Endothelial cell of umbilical vein (primary cell): ENCODE measurements at regions not wholly inside any gene's neighbourhood (a gene's known extent, or its start where the extent isn't known, plus 50 kb on each side); places are given as distances from the start of the nearest gene placed in this dataset.

Experiments
- BruUV-seq: library from RNA; stranded (reverse); fragments of 400-500 nt; replicated peaks from 2 replicates; lab custom pipeline; 2021; lab: Mats Ljungman, UMichigan
- CTCF ChIA-PET: fragments of 300-600, 350-600 bp; sonication (Branson Sonifier 250); formaldehyde crosslinking; loops from one replicate; lab custom pipeline; 2021; ENCODE audit warnings: antibody characterized with exemption, inconsistent platforms; lab: Charles Lee
- POLR2A ChIA-PET: fragments of 300-600, 350-600 bp; sonication (Branson Sonifier 250); formaldehyde crosslinking; loops from one replicate; lab custom pipeline; 2021; ENCODE audit warnings: antibody characterized with exemption, inconsistent platforms; lab: Charles Lee
- DNase-seq: peaks from one replicate; pipeline ENCODE4 v3.0.0-alpha.2; 2011; ENCODE audit warnings: low read depth, low spot score
- FAIRE-seq: peaks from 2 replicates; lab custom pipeline; 2011; peaks lifted over from hg19 to GRCh38; lab: Jason Lieb, UNC
- H2AFZ ChIP-seq: 2 replicates; pipeline ENCODE4 v1.6.0; 2012; ENCODE audit warnings: low read depth, low read length, control low read depth, inconsistent platforms
- H3K27ac ChIP-seq: 2 replicates; pipeline ENCODE4 v1.5.1; 2011; ENCODE audit warnings: low read depth, mild to moderate bottlenecking, control low read depth, low read length, moderate library complexity; ENCODE audit not compliant: insufficient read depth
- H3K27me3 ChIP-seq, 2 experiments: 2 replicates each; pipeline versions ENCODE4 v1.6.0 to v1.6.1; 2011; ENCODE audit warnings: low read length in 2 of 2, mixed read lengths in 1 of 2; ENCODE audit not compliant: control insufficient read depth in 2 of 2, insufficient read depth in 2 of 2
- H3K36me3 ChIP-seq, 2 experiments: 2 replicates in 1 of 2; 3 replicates in 1 of 2; pipeline ENCODE4 v1.5.1; 2011; ENCODE audit warnings: low read length in 2 of 2, mild to moderate bottlenecking in 1 of 2, moderate library complexity in 1 of 2; ENCODE audit not compliant: control insufficient read depth in 2 of 2, insufficient read depth in 2 of 2; ENCODE audit errors: extremely low read depth in 1 of 2
- H3K4me1 ChIP-seq: 3 replicates; pipeline ENCODE4 v1.5.1; 2011; ENCODE audit warnings: mild to moderate bottlenecking, low read length; ENCODE audit not compliant: control insufficient read depth, insufficient read depth; ENCODE audit errors: extremely low read depth
- H3K4me2 ChIP-seq: 2 replicates; pipeline ENCODE4 v1.6.1; 2011; ENCODE audit warnings: low read length, control low read depth, mixed read lengths; ENCODE audit not compliant: insufficient read depth
- H3K4me3 ChIP-seq, 3 experiments: fragments of 200-600 bp in 1 of 3; sonication (generic), shearing (Covaris generic) in 1 of 3; replicated peaks in 1 of 3; 2 replicates each; pipeline ENCODE4 v1.5.1; 2011 to 2016; ENCODE audit warnings: control low read depth in 3 of 3, low read length in 3 of 3, mild to moderate bottlenecking in 2 of 3, inconsistent platforms in 1 of 3, low read depth in 1 of 3, moderate library complexity in 1 of 3; ENCODE audit not compliant: insufficient read depth in 1 of 3
- H3K79me2 ChIP-seq: 2 replicates; pipeline ENCODE4 v1.6.0; 2012; ENCODE audit warnings: low read length, inconsistent platforms; ENCODE audit not compliant: control insufficient read depth, insufficient read depth
- H3K9ac ChIP-seq: replicated peaks from 2 replicates; pipeline ENCODE3; 2011; ENCODE audit warnings: low read length, control low read depth; ENCODE audit not compliant: insufficient read depth; ENCODE audit errors: extremely low read depth
- H3K9me1 ChIP-seq: replicated peaks from 3 replicates; pipeline ENCODE4 v1.6.0; 2011; ENCODE audit warnings: mild to moderate bottlenecking, low read length; ENCODE audit not compliant: control insufficient read depth, insufficient read depth; ENCODE audit errors: extremely low read depth
- H3K9me3 ChIP-seq: replicated peaks from 2 replicates; pipeline ENCODE4 v1.5.1; 2012; ENCODE audit warnings: low read length, inconsistent platforms; ENCODE audit not compliant: control insufficient read depth, insufficient read depth
- H4K20me1 ChIP-seq: replicated peaks from 2 replicates; pipeline ENCODE3; 2011; ENCODE audit warnings: mild to moderate bottlenecking, low read length; ENCODE audit not compliant: control insufficient read depth, insufficient read depth; ENCODE audit errors: extremely low read depth
- CTCF ChIP-seq, 2 donors: IDR thresholded peaks; 1 replicate in 1 of 2; 2 replicates in 1 of 2; pipeline ENCODE4 v1.5.1; 2011; ENCODE audit warnings: low read length in 2 of 2, mild to moderate bottlenecking in 2 of 2, moderate library complexity in 2 of 2, control low read depth in 1 of 2, inconsistent platforms in 1 of 2, low read depth in 1 of 2; ENCODE audit not compliant: insufficient read depth in 1 of 2; ENCODE audit errors: extremely low read depth in 1 of 2
- EZH2 ChIP-seq: IDR thresholded peaks from 2 replicates; pipeline ENCODE4 v1.6.1; 2012; ENCODE audit warnings: borderline replicate concordance, low read depth, mild to moderate bottlenecking, moderate library complexity, low read length, inconsistent platforms; ENCODE audit not compliant: severe bottlenecking
- FOS ChIP-seq: IDR thresholded peaks from 2 replicates; pipeline ENCODE4 v1.6.1; 2011; ENCODE audit warnings: mild to moderate bottlenecking, low read length, moderate library complexity, borderline replicate concordance; ENCODE audit not compliant: insufficient read depth
- GATA2 ChIP-seq: IDR thresholded peaks from 2 replicates; pipeline ENCODE4 v1.7.0; 2011; ENCODE audit warnings: low read depth, mild to moderate bottlenecking, moderate library complexity, mixed read lengths, low read length; ENCODE audit not compliant: insufficient read length, insufficient read depth
- JUN ChIP-seq: IDR thresholded peaks from 2 replicates; pipeline ENCODE4 v1.6.1; 2011; ENCODE audit warnings: borderline replicate concordance, low read depth; ENCODE audit not compliant: insufficient read length, insufficient read depth
- MAX ChIP-seq: IDR thresholded peaks from 2 replicates; pipeline ENCODE4 v1.6.1; 2011; ENCODE audit not compliant: insufficient read depth, insufficient read length
- MYC ChIP-seq: IDR thresholded peaks from one replicate; pipeline ENCODE4 v1.6.1; 2011; ENCODE audit warnings: mild to moderate bottlenecking, low read depth, low read length
- POLR2A ChIP-seq: IDR thresholded peaks from 2 replicates; pipeline ENCODE4 v1.6.1; 2012; ENCODE audit warnings: low read depth, mild to moderate bottlenecking, control low read depth, low read length
- POLR2AphosphoS5 ChIP-seq: IDR thresholded peaks from 2 replicates; pipeline ENCODE4 v1.6.1; 2012; ENCODE audit warnings: low read depth, mild to moderate bottlenecking, control low read depth, low read length, moderate library complexity; ENCODE audit not compliant: insufficient read depth
- dilution Hi-C: fragments of 300-500 bp; cut with MboI; formaldehyde crosslinking; loops from one replicate; pipeline ENCODE4 v1.15.0; 2019; ENCODE audit warnings: low sequenced_read_pairs; ENCODE audit not compliant: extremely low pct_ligation_motif_present
- intact Hi-C: fragments of 100-400 bp; cut with micrococcal nuclease; formaldehyde crosslinking; loops from one replicate; pipeline ENCODE4 v1.10.0; 2022

DNA sequence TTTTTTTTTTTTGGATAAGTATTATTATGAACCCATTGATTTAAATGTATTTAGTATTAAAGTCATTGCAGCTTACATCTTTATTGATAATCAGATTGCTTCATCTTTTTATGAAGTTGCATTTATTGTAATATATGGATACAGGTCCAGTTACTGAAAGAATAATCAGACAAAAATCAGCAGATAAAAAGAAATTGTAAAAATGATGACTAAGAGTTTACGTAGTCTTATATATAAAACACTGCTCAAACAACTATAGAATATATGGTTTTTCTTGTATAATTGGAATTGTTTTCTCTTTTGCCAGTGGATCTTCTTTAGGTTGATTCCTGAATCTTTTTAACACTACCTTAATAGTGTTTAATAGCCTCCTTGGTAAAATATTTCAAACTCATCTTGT, 378.3 kb downstream of the DUSP6 start:
- H3K27ac ChIP-seq, result no peak overlapping the region
- CTCF ChIA-PET, result no interaction called here
- H3K79me2 ChIP-seq, result no peaks in the 10 kb centered on the region
- no peaks in the 10 kb centered on the region for H3K27me3 ChIP-seq
- no peak overlapping the region for H2AFZ ChIP-seq
- no peaks in the 10 kb centered on the region for H3K9me1 ChIP-seq
- POLR2A ChIA-PET, result no interaction called here
- H3K4me2 ChIP-seq, result no peak overlapping the region
- dilution Hi-C loops (no loop called here), intact Hi-C loops (no loop called here)
- H3K4me3 ChIP-seq, result no peak overlapping the region
- FAIRE-seq, result no peak
- no peaks in the 10 kb centered on the region for H3K9me3 ChIP-seq
- TF ChIP-seq MYC (no peak), EZH2 (no peak), JUN (no peak), MAX (no peak), POLR2A (no peak), CTCF (IDR thresholded peaks at IDR 0.05; ENCODE audit: extremely low read depth in 1 of 2, insufficient read depth in 1 of 2, low read depth in 1 of 2, low read length in 2 of 2) (no peak), POLR2AphosphoS5 (no peak), FOS (no peak), GATA2 (no peak)
- no peak overlapping the region for H3K9ac ChIP-seq
- H3K4me1 ChIP-seq, result no peaks in the 10 kb centered on the region
- no peaks in the 10 kb centered on the region for H4K20me1 ChIP-seq
- no peaks in the 10 kb centered on the region for H3K36me3 ChIP-seq
- no peak for DNase-seq
- BruUV-seq, result no TSS peak
